K562 (cell line): ENCODE measurements at regions not wholly inside any gene's neighbourhood (a gene's known extent, or its start where the extent isn't known, plus 50 kb on each side); places are given as distances from the start of the nearest gene placed in this dataset.

ENCODE experiments used
- ATAC-seq: fragments of 200-7000 bp; cut with Tn5 transposase; 3 replicates; pipeline ENCODE4 v1.9.1; 2020; ENCODE audit warnings: moderate library complexity
- BruUV-seq: library from RNA; stranded (reverse); fragments of 400-500 nt; replicated peaks from 2 replicates; lab custom pipeline; 2021; lab: Mats Ljungman, UMichigan
- CTCF ChIA-PET: fragments of 300-600 bp; formaldehyde crosslinking; extraction: SDS; loops from one replicate; lab custom pipeline; 2021; ENCODE audit warnings: low intra/inter-chr PET ratio; lab: Yijun Ruan, JAX
- POLR2A ChIA-PET: fragments of 300-600, 350-650 bp; sonication (Branson Sonifier 250); formaldehyde crosslinking; extraction: SDS; loops from one replicate; lab custom pipeline; 2021; ENCODE audit warnings: antibody characterized with exemption, inconsistent platforms; lab: Yijun Ruan, JAX
- DNase-seq, 4 experiments: peaks; one replicate each; pipeline versions ENCODE4 v3.0.0 to v3.0.0-alpha.2; 2011 to 2018; ENCODE audit warnings: low spot score in 3 of 4, mixed read lengths in 3 of 4; ENCODE audit errors: extremely low read depth in 1 of 4
- FAIRE-seq: peaks from 2 replicates; lab custom pipeline; 2011; peaks lifted over from hg19 to GRCh38; lab: Jason Lieb, UNC
- H2AFZ ChIP-seq: 2 replicates; pipeline ENCODE4 v1.6.0; 2011; ENCODE audit warnings: low read depth, low read length, control low read depth, inconsistent platforms
- H3K27ac ChIP-seq: fragments of 200-600 bp; 3 replicates; pipeline ENCODE4 v1.8.0; 2011; ENCODE audit warnings: low read depth, mild to moderate bottlenecking, control low read depth, inconsistent platforms, low read length, moderate library complexity, mixed read lengths; ENCODE audit errors: extremely low read depth
- H3K27me3 ChIP-seq, 2 experiments: fragments of 300-600 bp in 1 of 2; 2 replicates in 1 of 2; 3 replicates in 1 of 2; pipeline versions ENCODE4 v1.6.0 to v1.8.0; 2011; ENCODE audit warnings: inconsistent platforms in 2 of 2, low read length in 2 of 2, mild to moderate bottlenecking in 1 of 2, mixed read lengths in 1 of 2, moderate library complexity in 1 of 2; ENCODE audit not compliant: control insufficient read depth in 2 of 2, insufficient read depth in 2 of 2
- H3K36me3 ChIP-seq: fragments of 300-600 bp; 3 replicates; pipeline ENCODE4 v1.8.0; 2011; ENCODE audit warnings: mild to moderate bottlenecking, low read length, inconsistent platforms; ENCODE audit not compliant: control insufficient read depth, insufficient read depth
- H3K4me1 ChIP-seq, 2 experiments: fragments of 200-600 bp in 1 of 2; replicated peaks in 1 of 2; 2 replicates in 1 of 2; 3 replicates in 1 of 2; pipeline versions ENCODE4 v1.5.1 to v1.8.0; 2011; ENCODE audit warnings: inconsistent platforms in 2 of 2, low read length in 2 of 2, mild to moderate bottlenecking in 1 of 2, mixed read lengths in 1 of 2, moderate library complexity in 1 of 2; ENCODE audit not compliant: control insufficient read depth in 2 of 2, insufficient read depth in 2 of 2
- H3K4me2 ChIP-seq: 2 replicates; pipeline ENCODE4 v1.6.1; 2011; ENCODE audit warnings: low read length, control low read depth, inconsistent platforms, mixed read lengths; ENCODE audit not compliant: insufficient read depth
- H3K4me3 ChIP-seq: fragments of 200-600 bp; sonication (generic), shearing (Covaris generic); 2 replicates; pipeline ENCODE4 v1.5.1; 2016; ENCODE audit warnings: control low read depth, inconsistent platforms
- H3K79me2 ChIP-seq: fragments of 200-600 bp; 3 replicates; pipeline ENCODE4 v1.8.0; 2011; ENCODE audit warnings: low read length, inconsistent platforms; ENCODE audit not compliant: control insufficient read depth, insufficient read depth
- H3K9ac ChIP-seq, 2 experiments: 2 replicates each; pipeline versions ENCODE4 v1.6.0 to v1.6.1; 2011; ENCODE audit warnings: low read depth in 2 of 2, low read length in 2 of 2, control low read depth in 1 of 2, inconsistent platforms in 1 of 2, mild to moderate bottlenecking in 1 of 2, mixed read lengths in 1 of 2; ENCODE audit not compliant: insufficient read depth in 1 of 2
- H3K9me1 ChIP-seq: one replicate; pipeline ENCODE4 v1.6.0; 2011; ENCODE audit warnings: inconsistent platforms, mild to moderate bottlenecking, low read length, moderate library complexity; ENCODE audit not compliant: control insufficient read depth, insufficient read depth
- H3K9me3 ChIP-seq: replicated peaks from 2 replicates; pipeline ENCODE4 v1.5.1; 2011; ENCODE audit warnings: low read depth, low read length, inconsistent platforms; ENCODE audit not compliant: control insufficient read depth, insufficient read depth
- H4K20me1 ChIP-seq: replicated peaks from 2 replicates; pipeline ENCODE4 v1.6.1; 2011; ENCODE audit warnings: low read length, inconsistent platforms, mixed read lengths; ENCODE audit not compliant: control insufficient read depth, insufficient read depth
- CBX8 ChIP-seq: fragments of 200-600 bp; sonication (generic); IDR thresholded peaks from 2 replicates; pipeline ENCODE4 v1.6.1; 2012; ENCODE audit warnings: borderline replicate concordance, mixed run types, low read depth, mild to moderate bottlenecking, moderate library complexity, mixed read lengths, low read length, control low read depth, inconsistent platforms; ENCODE audit not compliant: poor library complexity, severe bottlenecking; ENCODE audit errors: extremely low read depth
- CHD2 ChIP-seq: IDR thresholded peaks from 2 replicates; pipeline ENCODE4 v1.6.1; 2011; ENCODE audit warnings: low read depth, low read length
- ELF1 ChIP-seq: fragments of 200-800 bp; sonication (Bioruptor generic); IDR thresholded peaks from 2 replicates; pipeline ENCODE4 v1.6.1; 2016; ENCODE audit warnings: missing genetic modification characterization, missing compliant biosample characterization
- ESRRB ChIP-seq: fragments of 250-450 bp; sonication (Bioruptor Pico); IDR thresholded peaks from 2 replicates; pipeline ENCODE4 v1.5.0; 2020; ENCODE audit warnings: mild to moderate bottlenecking, moderate library complexity, borderline replicate concordance
- FOXK2 ChIP-seq, 2 experiments: fragments of 450-650 bp; IDR thresholded peaks in 1 of 2; conservative IDR thresholded peaks in 1 of 2; 2 replicates each; pipeline ENCODE4 v1.6.1; 2016; ENCODE audit warnings: low read depth in 2 of 2, mild to moderate bottlenecking in 1 of 2
- KAT7 ChIP-seq: sonication (generic); formaldehyde crosslinking; IDR thresholded peaks from 2 replicates; pipeline ENCODE4 v1.8.0; 2022; ENCODE audit warnings: missing genetic modification reagents, mild to moderate bottlenecking, borderline replicate concordance
- RBM22 ChIP-seq: fragments of 200-400 bp; formaldehyde crosslinking; IDR thresholded peaks from 2 replicates; pipeline ENCODE4 v1.6.1; 2018; ENCODE audit warnings: low read length, low read depth; ENCODE audit not compliant: poor library complexity, severe bottlenecking
- YBX1 ChIP-seq: fragments of 450-650 bp; IDR thresholded peaks from 2 replicates; pipeline ENCODE4 v1.7.1; 2016; ENCODE audit warnings: mild to moderate bottlenecking
- ZNF830 ChIP-seq: fragments of 250-450 bp; sonication (Bioruptor Pico); IDR thresholded peaks from 2 replicates; pipeline ENCODE4 v1.5.0; 2021; ENCODE audit warnings: mild to moderate bottlenecking
- WGBS: fragments of 100-300 bp; shearing (Covaris generic); methylation state at CpG from one replicate; pipeline ENCODE4 v1.1.6; 2016; ENCODE audit warnings: low coverage, mixed read lengths; ENCODE audit not compliant: insufficient coverage; ENCODE audit errors: missing lambda C conversion rate; 5-methylcytosine and 5-hydroxymethylcytosine counted together
- in situ Hi-C: fragments of 300-500 bp; cut with MboI; formaldehyde crosslinking; loops from 4 replicates; pipeline ENCODE4 v1.15.0; 2018; ENCODE audit warnings: inconsistent platforms, mixed read lengths
- intact Hi-C: fragments of 100-400 bp; cut with micrococcal nuclease; formaldehyde crosslinking; loops from 2 replicates; pipeline ENCODE4 v1.14.2; 2022
- TF ChIP-seq, protein P1 (sequence below): sonication (generic); formaldehyde crosslinking; IDR thresholded peaks from 2 replicates; pipeline ENCODE4 v1.8.1; 2023; ENCODE audit warnings: mild to moderate bottlenecking, missing genetic modification reagents, moderate library complexity

DNA sequence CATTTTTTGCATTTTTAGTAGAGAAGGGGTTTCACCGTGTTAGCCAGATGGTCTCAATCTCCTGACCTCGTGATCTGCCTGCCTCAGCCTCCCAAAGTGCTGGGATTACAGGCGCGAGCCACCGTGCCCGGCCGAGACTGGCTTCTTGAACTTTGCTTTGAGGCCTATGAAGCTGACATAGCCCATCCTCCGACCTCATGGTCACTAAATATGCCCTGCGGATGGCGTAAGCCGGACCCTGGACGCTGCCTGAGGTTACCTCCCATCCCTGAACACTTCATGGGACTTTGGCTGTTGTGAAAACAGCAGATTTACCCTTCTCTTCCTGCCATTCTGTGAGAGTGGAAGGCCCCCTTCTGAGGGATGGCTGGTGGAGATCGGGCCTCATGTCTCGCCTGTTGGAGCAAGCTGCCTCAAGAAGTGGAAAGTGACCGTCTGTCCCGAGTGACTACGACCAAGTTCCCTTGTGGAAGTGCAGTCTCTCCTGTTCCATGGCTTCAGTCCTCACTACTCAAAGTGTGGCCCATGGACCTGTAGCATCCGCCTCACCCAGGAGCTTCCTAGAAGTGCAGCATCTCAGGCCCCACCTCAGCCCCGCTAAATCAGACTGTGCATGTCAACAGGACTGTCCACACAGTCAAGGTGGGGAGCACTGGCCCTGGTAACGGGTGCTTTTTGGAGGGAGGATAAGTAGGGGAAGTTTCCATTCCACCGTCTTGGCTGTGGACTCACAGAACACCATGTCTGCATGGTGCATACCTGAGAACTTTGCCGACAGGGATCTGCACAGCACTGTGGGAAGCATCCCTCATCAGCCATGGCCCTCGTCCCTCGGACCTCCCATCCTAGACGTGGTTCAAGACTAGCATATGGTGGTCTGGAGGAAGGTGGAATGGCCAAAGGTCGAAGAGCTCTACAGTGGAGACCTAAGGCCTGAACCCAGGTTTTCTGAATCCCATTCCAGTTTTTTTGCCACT is 210.5 kb upstream of the SHH start (continued):
- TF ChIP-seq, protein P1, sequence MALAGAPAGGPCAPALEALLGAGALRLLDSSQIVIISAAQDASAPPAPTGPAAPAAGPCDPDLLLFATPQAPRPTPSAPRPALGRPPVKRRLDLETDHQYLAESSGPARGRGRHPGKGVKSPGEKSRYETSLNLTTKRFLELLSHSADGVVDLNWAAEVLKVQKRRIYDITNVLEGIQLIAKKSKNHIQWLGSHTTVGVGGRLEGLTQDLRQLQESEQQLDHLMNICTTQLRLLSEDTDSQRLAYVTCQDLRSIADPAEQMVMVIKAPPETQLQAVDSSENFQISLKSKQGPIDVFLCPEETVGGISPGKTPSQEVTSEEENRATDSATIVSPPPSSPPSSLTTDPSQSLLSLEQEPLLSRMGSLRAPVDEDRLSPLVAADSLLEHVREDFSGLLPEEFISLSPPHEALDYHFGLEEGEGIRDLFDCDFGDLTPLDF (CRISPR knock-in tag) = no peak
- TF ChIP-seq CHD2 (no peak), ESRRB (CRISPR knock-in tag) (no peak), RBM22 (no peak), FOXK2 (conservative IDR thresholded peaks at IDR 0.05 in 1 of 2, IDR thresholded peaks at IDR 0.05 in 1 of 2; ENCODE audit: low read depth in 2 of 2) (no peak), KAT7 (CRISPR knock-in tag) (no peak), ZNF830 (CRISPR knock-in tag) (no peak)

DNA sequence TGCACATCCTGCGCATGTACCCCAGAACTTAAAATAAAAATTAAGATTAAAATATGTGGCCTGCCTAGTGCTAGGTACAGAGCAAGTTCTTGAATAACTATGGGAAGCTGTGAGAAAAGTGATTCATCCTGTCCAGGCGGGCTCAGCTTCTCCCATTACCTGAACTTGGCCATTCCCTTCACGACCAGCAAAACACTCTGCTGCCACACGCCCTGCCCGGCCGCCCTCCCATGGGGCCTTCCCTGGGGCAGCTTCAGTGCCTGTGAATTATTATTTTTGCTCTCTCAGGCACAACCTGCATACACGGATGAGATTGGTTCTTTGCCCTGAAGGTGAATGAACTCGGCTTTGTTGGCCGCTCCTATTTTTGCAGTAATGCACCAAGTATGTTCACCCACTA is 209.2 kb upstream of the SHH start:
- ChIA-PET CTCF (no interaction called here), POLR2A (no interaction called here)
- FAIRE-seq (no peak), DNase-seq (no peak), ATAC-seq (no peak)
- H3K9me3 ChIP-seq = no peaks in the 10 kb centered on the region
- intact Hi-C loops = no loop called here
- no peak overlapping the region for H3K4me3 ChIP-seq
- H3K4me2 ChIP-seq = no peak overlapping the region
- no peak overlapping the region for H3K27ac ChIP-seq
- no peaks in the 10 kb centered on the region for H3K36me3 ChIP-seq
- TF ChIP-seq YBX1 (no peak), CBX8 (no peak), ELF1 (tag) (no peak)
- no peak overlapping the region for H2AFZ ChIP-seq
- WGBS = 4% methylated on average over 9 of the region's 9 CpGs
- no peaks in the 10 kb centered on the region for H3K79me2 ChIP-seq
- in situ Hi-C loops = no loop called here
- H3K9ac ChIP-seq = no peak overlapping the region
- H3K9me1 ChIP-seq = no peaks in the 10 kb centered on the region
- BruUV-seq = no TSS peak
- no peaks in the 10 kb centered on the region for H4K20me1 ChIP-seq
- H3K27me3 ChIP-seq = peaks cover 58 to 71% of the 10 kb centered on the region in 2 experiments
- no peaks in the 10 kb centered on the region for H3K4me1 ChIP-seq
